ENCODE measurements at regions not wholly inside any gene's neighbourhood (a gene's known extent, or its start where the extent isn't known, plus 50 kb on each side); places are given as distances from the start of the nearest gene placed in this dataset.

- TF ChIP-seq CTCF (IDR thresholded peaks at IDR 0.05) (no peak), POLR2A (IDR thresholded peaks at IDR 0.05) (no peak)
Measured at GRCh38 chr7:13717031-13717430, 272.4 kb downstream of the ETV1 start.

All from sigmoid colon (tissue), 3 donors.